ENCODE measurements at regions not wholly inside any gene's neighbourhood (a gene's known extent, or its start where the extent isn't known, plus 50 kb on each side); places are given as distances from the start of the nearest gene placed in this dataset.

GRCh38 chr14:55976219-55976618, 142.0 kb upstream of the PELI2 start:
- Histone ChIP-seq H3K36me3 (no peaks in the 10 kb centered on the region), H3K9me3 (peaks cover 0 to 10% (median 7%) of the 10 kb centered on the region in 12 donors), H3K27ac (no peak overlapping the region), H3K27me3 (no peaks in the 10 kb centered on the region), H3K4me1 (peaks cover 0 to 26% (median 5%) of the 10 kb centered on the region in 12 donors), H3K4me3 (no peak overlapping the region)
- DNase-seq = no peak
- intact Hi-C loops (cut with DNase I) = no loop called here
- TF ChIP-seq CTCF (IDR thresholded peaks at IDR 0.05) (no peak), POLR2A (IDR thresholded peaks at IDR 0.05) (no peak)
- ATAC-seq = peak in 1 of 4 donors; percentile 45
- 64 to 78% (median 69%) methylated on average over 5 of the region's 5 CpGs for WGBS, 4 donors

- ATAC-seq (no peak), DNase-seq (no peak)
- 14 to 21% (median 18%) methylated on average over 3 of the region's 3 CpGs for WGBS, 4 donors
- Histone ChIP-seq H3K36me3 (no peaks in the 10 kb centered on the region), H3K27ac (no peak overlapping the region), H3K4me3 (no peak overlapping the region), H3K4me1 (peaks cover 0 to 26% (median 5%) of the 10 kb centered on the region in 12 donors), H3K27me3 (no peaks in the 10 kb centered on the region), H3K9me3 (peaks cover 0 to 14% (median 9%) of the 10 kb centered on the region in 12 donors)
- intact Hi-C loops (cut with DNase I) = no loop called here
- TF ChIP-seq CTCF (IDR thresholded peaks at IDR 0.05) (no peak), POLR2A (IDR thresholded peaks at IDR 0.05) (no peak)
These were observed 141.6 kb upstream of the PELI2 start for GRCh38 chr14:55976655-55977054.

DNA sequence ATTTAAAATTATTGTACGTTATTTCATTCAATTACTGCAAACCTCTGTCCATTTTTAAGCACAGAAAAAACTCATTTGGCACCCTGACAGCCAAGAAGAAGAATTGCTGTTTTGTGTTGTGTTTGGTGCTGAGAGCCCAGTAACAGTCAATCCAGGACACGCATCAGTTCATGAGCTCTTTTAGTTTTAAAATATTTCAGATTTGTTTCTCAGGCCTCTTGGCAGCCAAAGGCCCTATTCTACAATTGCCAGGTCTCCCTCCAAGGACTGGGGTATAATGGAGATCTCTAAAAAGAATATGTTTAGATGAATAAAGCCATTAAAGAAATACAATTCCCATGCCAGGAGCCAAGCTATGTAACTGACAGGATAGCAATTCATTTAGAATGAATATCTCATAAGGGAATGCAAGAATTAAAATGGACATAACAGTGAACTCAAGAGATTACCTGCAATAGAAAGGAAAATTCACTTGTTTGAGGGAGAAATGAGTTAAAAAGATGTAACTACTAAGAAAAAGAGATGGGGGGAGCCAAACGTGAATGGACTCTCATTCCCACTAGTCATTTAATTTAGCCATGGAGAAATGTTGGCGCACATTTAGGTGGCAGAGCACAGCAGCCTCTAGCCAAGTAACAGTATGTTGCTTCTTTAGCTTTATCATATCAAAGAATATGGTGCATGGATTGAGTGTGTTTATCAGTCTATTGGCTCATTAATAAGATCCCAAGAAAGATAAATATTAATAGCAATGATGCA, 140.6 kb upstream of the PELI2 start:
- H3K27ac ChIP-seq = no peak overlapping the region
- 73 to 76% (median 74%) methylated on average over 4 of the region's 4 CpGs for WGBS, 4 donors
- no peak overlapping the region for H3K4me3 ChIP-seq
- H3K9me3 ChIP-seq = peaks cover 0 to 18% (median 10%) of the 10 kb centered on the region in 12 donors
- DNase-seq (no peak), ATAC-seq (no peak)
- intact Hi-C loops (cut with DNase I) = no loop called here
- H3K36me3 ChIP-seq = no peaks in the 10 kb centered on the region
- H3K27me3 ChIP-seq = no peaks in the 10 kb centered on the region
- peaks cover 0 to 26% (median 5%) of the 10 kb centered on the region in 12 donors for H3K4me1 ChIP-seq
- TF ChIP-seq POLR2A (IDR thresholded peaks at IDR 0.05) (no peak), CTCF (IDR thresholded peaks at IDR 0.05) (no peak)

DNA sequence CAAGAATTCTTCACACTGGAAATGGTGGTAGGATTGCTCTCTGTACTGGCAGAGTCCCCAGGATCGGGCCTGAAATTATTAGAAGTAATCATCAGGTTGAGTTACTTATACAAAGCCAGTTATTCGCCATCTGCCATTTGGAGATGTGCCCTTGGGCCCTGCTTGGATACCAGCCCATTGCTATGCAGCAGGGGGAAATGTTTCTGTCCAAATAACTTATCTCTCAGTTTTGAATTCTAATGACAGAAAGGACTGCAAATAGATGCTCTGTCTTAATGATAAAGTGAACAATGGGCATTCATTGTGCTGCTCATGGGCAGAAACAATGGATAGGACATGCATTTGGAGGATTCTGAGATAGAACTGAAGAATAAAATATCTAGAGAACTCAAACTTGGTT, 139.1 kb upstream of the PELI2 start:
- peaks cover 0 to 24% (median 4%) of the 10 kb centered on the region in 12 donors for H3K4me1 ChIP-seq
- TF ChIP-seq CTCF (IDR thresholded peaks at IDR 0.05) = no peak
- TF ChIP-seq POLR2A (IDR thresholded peaks at IDR 0.05) = no peak
- peaks cover 0 to 18% (median 10%) of the 10 kb centered on the region in 12 donors for H3K9me3 ChIP-seq
- no peak overlapping the region for H3K4me3 ChIP-seq
- intact Hi-C loops (cut with DNase I) = no loop called here
- no peak overlapping the region for H3K27ac ChIP-seq
- no peaks in the 10 kb centered on the region for H3K36me3 ChIP-seq
- ATAC-seq (no peak), DNase-seq (no peak)
- WGBS, 4 donors = 69 to 81% (median 77%) methylated on average over 2 of the region's 2 CpGs
- no peaks in the 10 kb centered on the region for H3K27me3 ChIP-seq
